Coronary artery (tissue), 2 donors: ENCODE measurements at regions not wholly inside any gene's neighbourhood (a gene's known extent, or its start where the extent isn't known, plus 50 kb on each side); places are given as distances from the start of the nearest gene placed in this dataset.

Source experiments
- DNase-seq: peaks from one replicate; pipeline ENCODE4 v3.0.0-alpha.2; 2017; ENCODE audit warnings: low spot score
- H3K27ac ChIP-seq, 2 donors: fragments of 200-600 bp; sonication (generic); one replicate each; pipeline ENCODE4 v1.5.1; 2016 to 2019
- H3K4me3 ChIP-seq: fragments of 200-600 bp; sonication (generic); 2 replicates; pipeline ENCODE4 v1.5.1; 2016; ENCODE audit warnings: mild to moderate bottlenecking, moderate library complexity
- TF ChIP-seq, protein P1 (sequence below): fragments of 200-600 bp; sonication (generic); IDR thresholded peaks from one replicate; pipeline ENCODE4 v1.5.1; 2019; ENCODE audit warnings: antibody characterized with exemption

DNA sequence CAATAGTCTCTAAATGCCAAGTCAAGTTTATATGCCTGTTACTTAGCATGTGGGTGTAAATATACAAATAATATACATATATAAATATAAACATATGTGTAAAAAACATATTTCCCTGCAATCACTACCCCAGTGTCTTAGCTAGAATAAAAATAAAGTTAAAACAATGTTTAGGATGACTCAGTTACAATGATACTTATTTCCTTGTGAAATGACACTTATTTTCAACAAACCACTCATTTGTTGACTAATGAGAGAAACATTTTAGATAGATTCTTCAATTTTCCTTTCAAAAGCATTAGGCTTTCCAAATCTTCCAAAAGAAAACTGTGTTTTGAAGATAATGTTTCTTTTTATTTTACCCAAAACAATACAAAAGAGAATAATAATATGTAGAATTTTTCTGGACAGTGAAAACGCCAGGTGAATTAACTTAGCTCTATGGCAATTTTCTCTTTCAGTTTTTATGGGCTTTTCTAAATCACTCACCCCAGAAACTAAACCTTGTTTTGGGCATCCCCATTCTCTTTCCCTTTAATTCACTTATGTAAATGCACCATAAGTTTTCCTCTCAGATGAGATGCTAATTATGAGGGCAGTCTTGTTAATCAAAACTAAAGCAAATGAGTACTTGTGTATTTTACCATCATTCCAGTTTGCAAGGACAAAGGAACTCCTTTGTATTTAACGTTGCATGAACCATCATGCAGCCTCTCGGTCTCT lies 465.9 kb downstream of the BCAT1 start:
- no peak for DNase-seq
- TF ChIP-seq, protein P1, sequence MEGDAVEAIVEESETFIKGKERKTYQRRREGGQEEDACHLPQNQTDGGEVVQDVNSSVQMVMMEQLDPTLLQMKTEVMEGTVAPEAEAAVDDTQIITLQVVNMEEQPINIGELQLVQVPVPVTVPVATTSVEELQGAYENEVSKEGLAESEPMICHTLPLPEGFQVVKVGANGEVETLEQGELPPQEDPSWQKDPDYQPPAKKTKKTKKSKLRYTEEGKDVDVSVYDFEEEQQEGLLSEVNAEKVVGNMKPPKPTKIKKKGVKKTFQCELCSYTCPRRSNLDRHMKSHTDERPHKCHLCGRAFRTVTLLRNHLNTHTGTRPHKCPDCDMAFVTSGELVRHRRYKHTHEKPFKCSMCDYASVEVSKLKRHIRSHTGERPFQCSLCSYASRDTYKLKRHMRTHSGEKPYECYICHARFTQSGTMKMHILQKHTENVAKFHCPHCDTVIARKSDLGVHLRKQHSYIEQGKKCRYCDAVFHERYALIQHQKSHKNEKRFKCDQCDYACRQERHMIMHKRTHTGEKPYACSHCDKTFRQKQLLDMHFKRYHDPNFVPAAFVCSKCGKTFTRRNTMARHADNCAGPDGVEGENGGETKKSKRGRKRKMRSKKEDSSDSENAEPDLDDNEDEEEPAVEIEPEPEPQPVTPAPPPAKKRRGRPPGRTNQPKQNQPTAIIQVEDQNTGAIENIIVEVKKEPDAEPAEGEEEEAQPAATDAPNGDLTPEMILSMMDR: no peak
- Histone ChIP-seq H3K27ac (no peak overlapping the region), H3K4me3 (no peak overlapping the region)

DNA sequence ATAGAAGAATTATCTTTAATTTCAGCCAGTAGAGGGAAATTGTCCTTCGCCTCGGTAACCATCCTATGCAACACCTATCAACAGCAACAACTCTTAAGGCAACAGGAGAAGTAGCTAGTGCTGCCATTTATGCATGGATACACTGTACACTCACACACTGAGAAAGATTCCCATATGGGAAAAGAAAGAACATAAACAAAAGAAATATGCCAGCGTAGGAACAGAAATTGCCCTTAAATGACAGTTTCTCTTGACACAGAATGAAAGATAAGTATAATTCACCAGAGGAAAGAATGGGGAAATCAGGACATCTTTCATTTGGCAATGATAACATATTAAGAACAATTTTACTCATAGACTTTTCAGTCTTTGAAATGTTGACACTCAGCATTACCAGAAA lies 466.9 kb downstream of the BCAT1 start:
- Histone ChIP-seq H3K4me3 (no peak overlapping the region), H3K27ac (no peak overlapping the region)
- DNase-seq: no peak
- TF ChIP-seq, protein P1: no peak

DNA sequence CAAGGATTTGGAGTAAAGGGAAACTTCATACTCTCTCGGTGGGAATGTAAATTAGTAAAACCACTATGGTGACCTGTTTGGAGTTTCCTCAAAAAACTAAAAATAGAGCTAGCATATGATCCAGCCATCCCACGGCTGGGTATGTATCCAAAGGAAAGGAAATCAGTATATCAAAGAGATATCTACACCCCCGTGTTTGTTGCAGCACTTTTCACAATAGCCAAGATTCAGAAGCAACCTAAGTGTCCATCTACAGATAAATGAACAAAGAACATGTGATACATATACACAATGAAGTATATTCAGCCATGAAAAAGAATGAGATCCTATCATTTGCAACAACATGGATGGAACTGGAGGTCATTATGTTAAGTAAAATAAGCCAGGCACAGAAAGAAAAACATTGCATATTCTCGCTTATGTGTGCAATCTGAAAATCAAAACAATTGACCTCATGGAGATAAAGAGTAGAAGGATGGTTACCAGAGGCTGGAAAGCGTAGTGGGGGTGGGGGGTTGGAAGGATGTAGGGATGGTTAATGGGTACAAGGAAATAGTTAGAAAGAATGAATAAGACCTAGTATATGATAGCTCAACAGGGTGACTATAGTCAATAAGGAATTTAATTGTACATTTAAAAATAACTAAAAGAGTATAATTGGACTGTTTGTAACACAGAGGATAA lies 468.0 kb downstream of the BCAT1 start:
- Histone ChIP-seq H3K27ac (no peak overlapping the region), H3K4me3 (no peak overlapping the region)
- TF ChIP-seq, protein P1: no peak
- DNase-seq: no peak

DNA sequence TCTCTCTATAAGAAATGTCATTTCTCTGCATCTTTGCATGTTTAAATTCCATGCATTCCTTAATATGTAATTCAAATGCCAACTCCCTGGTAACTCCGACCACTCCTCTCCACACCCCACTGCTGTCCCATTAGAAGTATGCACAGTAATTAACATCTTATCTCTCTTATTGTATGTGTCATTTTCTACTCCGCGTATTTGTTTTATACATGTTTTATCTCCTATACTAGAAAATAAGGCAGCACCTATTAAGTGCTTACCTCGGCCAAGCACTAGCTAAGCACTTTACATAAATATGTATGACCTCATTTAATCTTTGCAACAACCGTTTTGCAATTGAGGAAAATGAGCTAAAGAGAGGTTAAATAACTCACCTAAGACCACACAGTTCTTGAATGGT lies 469.8 kb downstream of the BCAT1 start:
- no peak for DNase-seq
- TF ChIP-seq, protein P1: no peak
- H3K27ac ChIP-seq: no peak overlapping the region
- H3K4me3 ChIP-seq: no peak overlapping the region

DNA sequence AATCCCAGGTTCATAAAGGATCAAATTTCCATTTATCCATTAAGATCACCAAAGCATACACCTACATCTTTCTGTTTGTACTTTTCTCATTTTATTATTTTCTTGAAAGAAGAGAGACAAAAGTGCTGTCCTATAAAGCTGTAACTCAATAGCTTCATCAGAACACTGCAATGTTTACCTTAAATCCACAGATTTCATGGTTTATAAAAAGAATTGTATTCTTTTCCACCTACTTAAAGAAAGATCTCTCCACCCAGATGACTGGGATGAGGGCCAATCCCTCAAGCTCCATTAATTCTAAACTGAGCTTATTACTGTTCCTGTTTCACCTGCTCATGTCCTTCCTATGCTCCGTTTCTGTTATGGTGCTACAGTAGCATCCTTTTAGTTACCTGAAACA lies 470.6 kb downstream of the BCAT1 start:
- Histone ChIP-seq H3K4me3 (no peak overlapping the region), H3K27ac (no peak overlapping the region)
- DNase-seq: no peak
- TF ChIP-seq, protein P1: no peak

DNA sequence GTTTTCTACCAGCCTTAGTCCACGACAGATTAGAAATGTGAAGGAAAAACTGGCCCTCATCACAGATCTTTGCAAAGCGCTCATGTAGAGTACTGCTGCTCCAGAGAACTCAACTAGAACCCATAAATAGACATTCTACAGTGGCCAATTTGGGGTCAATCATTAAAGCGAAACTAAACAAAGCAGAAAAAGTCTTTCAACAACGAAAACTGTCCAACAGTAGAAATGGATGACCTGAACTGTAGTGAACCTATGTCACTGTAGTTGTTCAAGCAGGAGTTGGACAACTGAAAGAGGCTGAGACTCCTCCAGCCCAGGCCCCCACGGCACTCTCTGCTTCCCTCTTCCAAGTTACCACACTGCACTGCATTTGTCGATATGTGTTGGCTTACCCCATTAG lies 472.6 kb downstream of the BCAT1 start:
- TF ChIP-seq, protein P1: no peak
- no peak for DNase-seq
- Histone ChIP-seq H3K27ac (no peak overlapping the region), H3K4me3 (no peak overlapping the region)

DNA sequence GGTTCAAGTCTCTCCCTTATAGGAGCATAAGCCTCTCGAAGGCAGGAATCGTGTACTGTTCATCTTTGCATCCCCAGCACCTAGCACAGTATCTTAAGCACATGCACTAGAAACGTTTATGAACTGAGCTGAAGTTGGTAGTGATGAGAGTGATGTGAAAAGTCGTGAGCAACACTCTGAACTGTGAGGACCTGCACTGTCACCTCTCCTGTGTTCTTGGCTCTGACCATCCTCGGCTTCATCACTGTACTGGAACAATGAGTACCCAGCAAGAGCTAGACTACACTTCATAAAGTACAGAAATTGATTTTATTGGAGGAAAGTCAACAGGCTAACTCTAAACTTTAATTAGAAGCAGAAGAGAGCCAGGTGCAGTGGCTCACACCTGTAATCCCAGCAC lies 473.6 kb downstream of the BCAT1 start:
- TF ChIP-seq, protein P1: no peak
- Histone ChIP-seq H3K4me3 (no peak overlapping the region), H3K27ac (no peak overlapping the region)
- no peak for DNase-seq
